ENCODE measurements at regions not wholly inside any gene's neighbourhood (a gene's known extent, or its start where the extent isn't known, plus 50 kb on each side); places are given as distances from the start of the nearest gene placed in this dataset.
"Not testable (repeated sequence)": the region's sequence is repeated elsewhere in the genome, so short reads cannot be mapped to it uniquely, and the experiment has no call there.

- no peak for DNase-seq (ENCODE audit: low spot score in 2 of 2)
- intact Hi-C loops (cut with DNase I; ENCODE audit: low total_unique reads), result no loop called here
- no peak for TF ChIP-seq POLR2A (IDR thresholded peaks at IDR 0.05)
- no peak for TF ChIP-seq CTCF (IDR thresholded peaks at IDR 0.05)
- WGBS, 2 donors, result 7 to 13% methylated on average over 2 of the region's 2 CpGs
- H3K4me3 ChIP-seq (ENCODE audit: low read depth, poor library complexity, severe bottlenecking), result no peak overlapping the region
Measured at GRCh38 chr4:115562506-115562905, 449.1 kb upstream of the NDST4 start.

GRCh38 chr4:115548123-115548522 lies 434.7 kb upstream of the NDST4 start:
- intact Hi-C loops (cut with DNase I; ENCODE audit: low total_unique reads), result no loop called here
- WGBS, 2 donors, result 73 to 83% methylated on average over 2 of the region's 2 CpGs
- H3K4me3 ChIP-seq (ENCODE audit: low read depth, poor library complexity, severe bottlenecking), result no peak overlapping the region
- no peak for TF ChIP-seq CTCF (IDR thresholded peaks at IDR 0.05)
- TF ChIP-seq POLR2A (IDR thresholded peaks at IDR 0.05), result no peak
- DNase-seq (ENCODE audit: low spot score in 2 of 2), result no peak

DNA sequence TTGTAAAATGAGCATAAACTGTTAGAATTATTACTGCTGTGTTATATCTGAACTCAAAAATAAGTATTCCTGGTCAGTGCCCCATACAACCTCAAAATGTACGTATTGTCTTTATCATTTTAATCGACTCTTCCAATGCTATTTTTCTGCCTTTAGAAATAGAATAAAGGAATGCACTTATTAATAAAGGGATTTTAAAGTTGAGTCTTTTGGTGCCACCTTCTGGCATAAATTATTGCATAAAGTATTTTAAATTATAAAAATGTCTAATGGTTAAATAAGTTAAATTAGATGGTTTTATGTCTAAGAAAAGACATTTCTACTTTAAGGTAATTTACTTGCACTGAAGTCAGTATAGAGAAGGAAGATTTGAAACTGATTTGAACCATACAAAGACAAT lies 424.0 kb upstream of the NDST4 start:
- TF ChIP-seq POLR2A (IDR thresholded peaks at IDR 0.05), result no peak
- no peak for TF ChIP-seq CTCF (IDR thresholded peaks at IDR 0.05)
- no peak overlapping the region for H3K4me3 ChIP-seq (ENCODE audit: low read depth, poor library complexity, severe bottlenecking)
- intact Hi-C loops (cut with DNase I; ENCODE audit: low total_unique reads), result no loop called here
- 46 to 58% methylated on average over 2 of the region's 2 CpGs for WGBS, 2 donors
- DNase-seq (ENCODE audit: low spot score in 2 of 2), result no peak

GRCh38 chr4:115529126-115529525 lies 415.7 kb upstream of the NDST4 start:
- DNase-seq (ENCODE audit: low spot score in 2 of 2), result no peak
- intact Hi-C loops (cut with DNase I; ENCODE audit: low total_unique reads), result no loop called here
- TF ChIP-seq POLR2A (IDR thresholded peaks at IDR 0.05), result no peak
- 36 to 47% methylated on average over 1 of the region's 1 CpG for WGBS, 2 donors
- no peak overlapping the region for H3K4me3 ChIP-seq (ENCODE audit: low read depth, poor library complexity, severe bottlenecking)

DNA sequence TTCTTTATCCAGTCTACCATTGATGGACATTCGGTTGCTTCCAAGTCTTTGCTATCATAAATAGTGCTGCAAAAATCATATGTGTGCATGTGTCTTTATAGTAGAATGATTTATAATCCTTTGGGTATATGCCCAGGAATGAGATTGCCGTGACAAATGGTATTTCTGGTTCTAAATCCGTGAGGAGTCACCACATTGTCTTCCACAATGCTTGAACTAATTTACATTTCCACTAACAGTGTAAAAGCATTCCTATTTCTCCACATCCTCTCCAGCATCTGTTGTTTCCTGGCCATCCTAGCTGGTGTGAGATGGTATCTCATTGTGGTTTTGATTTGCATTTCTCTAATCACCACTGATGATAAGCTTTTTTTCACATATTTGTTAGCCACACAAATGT lies 406.1 kb upstream of the NDST4 start:
- WGBS, 2 donors, result 55 to 59% methylated on average over 3 of the region's 3 CpGs
- intact Hi-C loops (cut with DNase I; ENCODE audit: low total_unique reads); DNase-seq (ENCODE audit: low spot score in 2 of 2); H3K4me3 ChIP-seq (ENCODE audit: low read depth, poor library complexity, severe bottlenecking): not testable (repeated sequence)

DNA sequence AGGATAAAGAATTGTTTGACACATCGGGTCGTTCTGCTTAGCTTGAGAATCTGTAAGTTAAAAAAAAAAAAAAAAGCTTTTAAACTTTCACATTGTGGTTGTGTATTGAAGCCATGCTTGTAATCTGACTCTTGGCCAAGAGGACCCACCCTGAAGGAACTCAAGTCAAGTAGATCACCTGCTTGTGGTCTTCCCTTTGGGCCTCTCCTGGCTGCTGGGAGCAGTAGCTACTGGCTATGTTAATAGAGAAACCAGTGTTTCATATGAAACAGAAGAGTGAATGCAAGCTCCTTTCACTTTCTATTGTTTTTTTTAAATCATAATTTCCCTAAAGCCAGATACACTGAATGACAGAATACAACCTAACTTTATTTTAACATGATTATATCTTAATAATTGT lies 402.4 kb upstream of the NDST4 start:
- intact Hi-C loops (cut with DNase I; ENCODE audit: low total_unique reads), result no loop called here
- 18 to 39% methylated on average over 2 of the region's 2 CpGs for WGBS, 2 donors
- DNase-seq (ENCODE audit: low spot score in 2 of 2), result no peak
- TF ChIP-seq CTCF (IDR thresholded peaks at IDR 0.05) (no peak), POLR2A (IDR thresholded peaks at IDR 0.05) (no peak)
- H3K4me3 ChIP-seq (ENCODE audit: low read depth, poor library complexity, severe bottlenecking), result no peak overlapping the region

GRCh38 chr4:115515366-115515765 lies 401.9 kb upstream of the NDST4 start:
- intact Hi-C loops (cut with DNase I; ENCODE audit: low total_unique reads), result no loop called here

More at GRCh38 chr4:115515366-115515765, 401.9 kb upstream of the NDST4 start:
- no peak for DNase-seq (ENCODE audit: low spot score in 2 of 2)
- H3K4me3 ChIP-seq (ENCODE audit: low read depth, poor library complexity, severe bottlenecking), result no peak overlapping the region
- TF ChIP-seq POLR2A (IDR thresholded peaks at IDR 0.05) (no peak), CTCF (IDR thresholded peaks at IDR 0.05) (no peak)
- WGBS, 2 donors, result 79 to 81% methylated on average over 2 of the region's 2 CpGs

Measured in lower leg skin (tissue), 4 donors.